ENCODE measurements at regions not wholly inside any gene's neighbourhood (a gene's known extent, or its start where the extent isn't known, plus 50 kb on each side); places are given as distances from the start of the nearest gene placed in this dataset.

DNA sequence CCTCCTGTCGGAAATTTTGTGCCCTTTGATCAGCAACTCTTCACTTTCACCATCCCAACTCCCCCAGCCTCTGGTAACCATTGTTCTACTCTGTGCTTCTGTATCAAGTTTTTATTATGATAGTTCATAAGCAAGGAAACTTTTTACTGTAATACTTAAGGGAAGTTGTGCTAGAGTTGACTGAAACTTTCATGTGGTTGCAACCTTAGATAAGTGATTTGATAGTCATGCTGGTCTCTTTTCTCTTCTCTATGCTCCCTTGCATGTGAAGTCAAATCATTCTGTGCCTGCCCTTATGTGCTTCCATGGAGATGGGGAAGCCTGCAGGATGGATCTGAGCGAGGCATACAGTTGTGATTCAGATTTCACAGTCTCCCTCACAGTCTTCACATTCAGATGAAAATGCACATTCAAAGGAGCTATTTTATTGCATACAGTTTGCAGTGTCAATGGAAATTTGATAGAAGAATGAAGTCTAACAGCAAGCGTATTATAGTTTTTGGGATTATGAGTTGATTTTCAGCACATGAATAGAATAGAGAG lies 1428.3 kb upstream of the TENM3 start:
- TF ChIP-seq YY1 (IDR thresholded peaks at IDR 0.05; ENCODE audit: insufficient read depth, insufficient read length) (no peak), SUZ12 (IDR thresholded peaks at IDR 0.05; ENCODE audit: extremely low read depth, insufficient read depth, insufficient read length) (no peak), ZNF274 (IDR thresholded peaks at IDR 0.05; ENCODE audit: low read depth, low read length) (no peak)

All from NT2/D1 (cell line).